Middle frontal gyrus (tissue), 1 donor: ENCODE measurements at regions not wholly inside any gene's neighbourhood (a gene's known extent, or its start where the extent isn't known, plus 50 kb on each side); places are given as distances from the start of the nearest gene placed in this dataset.

Source experiments
- DNase-seq: peaks from one replicate; pipeline ENCODE4 v3.0.0-alpha.2; 2015; ENCODE audit warnings: low spot score; ENCODE audit errors: extremely low spot score

- DNase-seq, result no peak
Measured at GRCh38 chr11:8323161-8323935, 59.7 kb upstream of the LMO1 start.

GRCh38 chr11:8321876-8322275 is 58.2 kb upstream of the LMO1 start:
- DNase-seq, result no peak

- DNase-seq, result no peak
Measured at GRCh38 chr11:8320076-8320475, 56.4 kb upstream of the LMO1 start.

DNA sequence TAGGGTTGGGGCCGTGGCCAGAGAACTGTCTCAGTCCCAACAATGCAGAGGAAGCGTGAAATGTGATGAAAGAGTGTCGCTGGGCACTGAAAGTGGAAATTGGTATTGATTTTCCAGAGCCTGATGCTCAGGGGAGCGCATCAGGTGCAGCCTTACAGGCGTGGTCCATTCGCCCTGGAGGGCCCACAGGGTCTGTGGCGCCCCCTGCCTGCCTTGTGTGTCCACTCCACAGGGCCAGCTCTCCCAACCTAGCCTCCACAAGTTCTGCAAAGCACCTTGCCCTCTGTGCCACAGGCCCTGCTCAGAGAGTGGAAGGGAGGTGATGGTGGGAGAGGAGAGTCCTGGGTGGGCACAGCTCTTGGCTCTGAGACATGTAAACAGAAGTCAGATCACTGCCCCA is 54.9 kb upstream of the LMO1 start:
- DNase-seq, result no peak

- no peak for DNase-seq
Measured at GRCh38 chr11:8317159-8317558, 53.5 kb upstream of the LMO1 start.

DNA sequence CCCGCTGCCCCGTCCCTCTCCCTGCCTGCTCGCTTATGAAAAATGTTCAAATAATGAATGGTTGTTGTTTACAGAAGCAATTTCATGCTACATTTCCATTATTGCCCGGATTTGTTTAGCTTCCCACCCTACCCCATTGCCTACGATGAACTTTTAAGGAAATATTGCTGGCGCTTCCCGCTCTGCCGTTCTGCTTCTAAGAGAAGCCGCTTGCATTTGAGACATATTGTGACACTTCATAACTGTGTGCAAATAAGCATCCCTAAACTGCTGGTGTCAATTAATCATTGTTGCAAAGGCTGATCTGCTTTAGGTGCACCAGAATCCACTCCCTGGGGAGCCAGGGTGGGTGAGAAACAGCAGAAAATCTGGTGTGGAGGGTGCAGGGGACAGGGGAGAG is 52.3 kb upstream of the LMO1 start:
- DNase-seq, result no peak

DNA sequence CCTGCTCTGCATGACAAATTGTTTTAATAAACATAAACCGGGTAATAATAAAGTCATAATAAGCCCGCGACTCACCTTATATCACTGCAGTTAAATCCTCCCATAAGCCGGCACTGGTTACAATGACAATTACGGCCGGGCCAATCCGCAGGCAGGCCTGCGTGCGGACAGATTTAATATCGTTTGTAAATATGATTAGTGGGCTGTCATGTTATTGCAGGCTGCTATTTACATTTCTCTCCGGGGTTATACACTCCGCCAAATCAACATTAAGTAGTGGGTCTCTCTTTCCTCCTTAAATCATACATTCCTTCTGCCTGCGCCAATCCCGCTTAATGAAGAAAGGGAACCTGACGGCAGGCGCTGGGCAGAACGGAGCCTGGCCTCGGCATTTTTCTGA is 51.8 kb upstream of the LMO1 start:
- DNase-seq, result no peak

DNA sequence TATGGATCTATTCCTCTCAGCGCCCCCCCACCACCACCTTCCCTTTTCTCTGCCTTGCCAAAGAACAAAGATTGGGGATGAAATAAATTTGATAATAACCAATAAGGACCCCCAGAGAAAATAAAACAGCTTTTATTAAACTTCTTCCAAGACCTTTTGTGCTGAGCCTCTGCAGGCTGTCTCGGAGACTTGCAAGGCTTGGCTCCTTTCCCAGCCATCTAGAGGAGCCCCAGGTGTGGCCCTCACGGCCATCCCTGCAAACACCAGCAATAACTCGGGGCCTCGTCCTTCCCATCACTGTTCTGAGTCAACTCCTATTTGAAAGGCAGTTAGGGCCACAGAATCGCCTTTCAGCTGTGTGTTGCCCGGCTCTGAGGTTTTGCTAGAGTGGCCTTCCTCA is 51.2 kb upstream of the LMO1 start:
- no peak for DNase-seq

GRCh38 chr11:8313504-8314090 is 49.9 kb upstream of the LMO1 start:
- no peak for DNase-seq
